GM10266 (cell line): ENCODE measurements at regions not wholly inside any gene's neighbourhood (a gene's known extent, or its start where the extent isn't known, plus 50 kb on each side); places are given as distances from the start of the nearest gene placed in this dataset.
"Not testable (repeated sequence)": the region's sequence is repeated elsewhere in the genome, so short reads cannot be mapped to it uniquely, and the experiment has no call there.

ENCODE experiments used
- DNase-seq: peaks from one replicate; pipeline ENCODE4 v3.0.0; 2012; ENCODE audit errors: extremely low spot score
- TF ChIP-seq, protein P1 (sequence below): IDR thresholded peaks from 2 replicates; pipeline ENCODE4 v1.5.1; 2012; ENCODE audit warnings: mild to moderate bottlenecking, low read depth; ENCODE audit not compliant: control insufficient read depth, insufficient read depth; ENCODE audit errors: missing control alignments

GRCh38 chr3:4907050-4907449, 72.2 kb upstream of the BHLHE40 start:
- no peak for DNase-seq
- TF ChIP-seq, protein P1, sequence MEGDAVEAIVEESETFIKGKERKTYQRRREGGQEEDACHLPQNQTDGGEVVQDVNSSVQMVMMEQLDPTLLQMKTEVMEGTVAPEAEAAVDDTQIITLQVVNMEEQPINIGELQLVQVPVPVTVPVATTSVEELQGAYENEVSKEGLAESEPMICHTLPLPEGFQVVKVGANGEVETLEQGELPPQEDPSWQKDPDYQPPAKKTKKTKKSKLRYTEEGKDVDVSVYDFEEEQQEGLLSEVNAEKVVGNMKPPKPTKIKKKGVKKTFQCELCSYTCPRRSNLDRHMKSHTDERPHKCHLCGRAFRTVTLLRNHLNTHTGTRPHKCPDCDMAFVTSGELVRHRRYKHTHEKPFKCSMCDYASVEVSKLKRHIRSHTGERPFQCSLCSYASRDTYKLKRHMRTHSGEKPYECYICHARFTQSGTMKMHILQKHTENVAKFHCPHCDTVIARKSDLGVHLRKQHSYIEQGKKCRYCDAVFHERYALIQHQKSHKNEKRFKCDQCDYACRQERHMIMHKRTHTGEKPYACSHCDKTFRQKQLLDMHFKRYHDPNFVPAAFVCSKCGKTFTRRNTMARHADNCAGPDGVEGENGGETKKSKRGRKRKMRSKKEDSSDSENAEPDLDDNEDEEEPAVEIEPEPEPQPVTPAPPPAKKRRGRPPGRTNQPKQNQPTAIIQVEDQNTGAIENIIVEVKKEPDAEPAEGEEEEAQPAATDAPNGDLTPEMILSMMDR = no peak

GRCh38 chr3:4907643-4908432, 71.4 kb upstream of the BHLHE40 start:
- DNase-seq = no peak
- TF ChIP-seq, protein P1 = no peak

DNA sequence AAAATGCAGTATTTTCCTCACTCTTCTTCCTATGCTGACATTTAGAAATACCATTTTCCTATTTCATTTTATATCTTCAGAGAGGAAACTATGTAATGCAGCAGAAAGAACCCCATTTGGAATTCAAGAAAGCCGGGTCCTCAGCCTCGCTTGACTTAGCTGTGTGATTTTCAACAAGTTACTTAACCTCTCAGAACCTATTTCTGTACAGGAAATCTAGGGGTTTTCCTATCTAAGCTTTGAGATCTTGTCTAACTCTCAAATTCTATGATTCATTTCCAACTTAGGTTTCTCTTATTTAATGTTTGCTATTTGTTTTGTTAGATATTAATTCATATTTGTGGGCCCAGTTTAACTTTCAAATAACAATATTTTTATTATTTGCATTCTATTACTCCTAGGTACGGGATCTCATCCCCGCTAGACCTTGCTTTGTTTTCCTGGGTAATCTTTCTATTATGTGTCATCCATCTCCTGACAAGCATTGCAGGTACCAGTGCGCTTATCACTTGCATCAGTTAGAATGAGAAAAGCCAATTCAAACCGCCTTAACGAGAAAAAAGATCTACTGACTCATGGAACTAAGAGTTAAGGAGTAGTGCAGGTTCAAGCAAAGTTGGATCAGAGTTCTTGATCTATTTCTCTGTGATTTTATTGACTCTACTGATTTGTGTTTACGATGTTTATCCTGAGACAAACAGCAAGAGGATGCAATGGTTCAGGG, 70.6 kb upstream of the BHLHE40 start:
- no peak for DNase-seq
- TF ChIP-seq, protein P1 = no peak

- no peak for DNase-seq
- TF ChIP-seq, protein P1 = no peak
Observed at GRCh38 chr3:4914464-4914863, 64.8 kb upstream of the BHLHE40 start.

- DNase-seq = not testable (repeated sequence)
Observed at GRCh38 chr3:4921589-4921988, 57.6 kb upstream of the BHLHE40 start.

GRCh38 chr3:4926892-4927291, 52.3 kb upstream of the BHLHE40 start:
- TF ChIP-seq, protein P1 = no peak
- no peak for DNase-seq

- DNase-seq = no peak
- TF ChIP-seq, protein P1 = no peak
Observed at GRCh38 chr3:4928277-4928789, 50.9 kb upstream of the BHLHE40 start.
